ENCODE measurements at regions not wholly inside any gene's neighbourhood (a gene's known extent, or its start where the extent isn't known, plus 50 kb on each side); places are given as distances from the start of the nearest gene placed in this dataset.

- TF ChIP-seq CTCF (conservative IDR thresholded peaks at IDR 0.05; ENCODE audit: low read depth in 2 of 2) (no peak), NANOG (IDR thresholded peaks at IDR 0.05; ENCODE audit: borderline replicate concordance) (no peak), ZNF331 (CRISPR knock-in tag; IDR thresholded peaks at IDR 0.05; ENCODE audit: low read depth) (no peak), ETS1 (IDR thresholded peaks at IDR 0.05) (no peak), STAT1 (IDR thresholded peaks at IDR 0.05; ENCODE audit: unreplicated experiment) (no peak), EZH2phosphoT487 (IDR thresholded peaks at IDR 0.05; ENCODE audit: unreplicated experiment) (no peak), JUNB (IDR thresholded peaks at IDR 0.05; ENCODE audit: unreplicated experiment) (no peak), POLR2AphosphoS5 (IDR thresholded peaks at IDR 0.05; ENCODE audit: low read depth) (no peak), ZNF114 (CRISPR knock-in tag; IDR thresholded peaks at IDR 0.05) (no peak), CREB1 (CRISPR knock-in tag; IDR thresholded peaks at IDR 0.05; ENCODE audit: low read depth) (no peak), REST (IDR thresholded peaks at IDR 0.05; ENCODE audit: unreplicated experiment) (no peak), ZNF462 (CRISPR knock-in tag; IDR thresholded peaks at IDR 0.05) (no peak), EZH2 (IDR thresholded peaks at IDR 0.05; ENCODE audit: low read depth, unreplicated experiment) (no peak)
- Histone ChIP-seq H3K27ac (ENCODE audit: low read depth) (no peak overlapping the region), H2AFZ (no peak overlapping the region), H3F3A (replicated peaks; ENCODE audit: low read depth) (no peaks in the 10 kb centered on the region), H3K4me1 (ENCODE audit: insufficient read depth) (no peaks in the 10 kb centered on the region), H3K79me2 (replicated peaks; ENCODE audit: insufficient read depth) (no peaks in the 10 kb centered on the region), H3K36me3 (ENCODE audit: insufficient read depth) (no peaks in the 10 kb centered on the region), H3K9me2 (ENCODE audit: insufficient read depth) (no peaks in the 10 kb centered on the region), H3K27me3 (ENCODE audit: insufficient read depth) (no peaks in the 10 kb centered on the region), H3K4me3 (no peak overlapping the region), H4K20me1 (replicated peaks; ENCODE audit: insufficient read depth) (no peaks in the 10 kb centered on the region), H3K4me2 (no peak overlapping the region)
- H3K36me3 Mint-ChIP-seq (ENCODE audit: low read depth): no peaks in the 10 kb centered on the region
- ATAC-seq (no peak), DNase-seq (ENCODE audit: low spot score) (no peak)
- H3K9me3 Mint-ChIP-seq: no peaks in the 10 kb centered on the region
- H3K27ac Mint-ChIP-seq: no peak overlapping the region
- H3K27me3 Mint-ChIP-seq (ENCODE audit: insufficient read depth, low read depth, poor library complexity): no peaks in the 10 kb centered on the region
- no peaks in the 10 kb centered on the region for H3K4me1 Mint-ChIP-seq
- no peak overlapping the region for H3K4me3 Mint-ChIP-seq
These were observed 154.1 kb upstream of the CXCL13 start for GRCh38 chr4:77451530-77451929.
